ENCODE measurements at regions not wholly inside any gene's neighbourhood (a gene's known extent, or its start where the extent isn't known, plus 50 kb on each side); places are given as distances from the start of the nearest gene placed in this dataset.
A peak's percentile ranks its signal among the peaks of the same experiment; 100 is the strongest.

GRCh38 chr2:236688563-236689392 lies 119.2 kb downstream of the ACKR3 start:
- no peaks in the 10 kb centered on the region for H3K27me3 Mint-ChIP-seq (ENCODE audit: unreplicated experiment)
- no peaks in the 10 kb centered on the region for H3K9me3 Mint-ChIP-seq (ENCODE audit: unreplicated experiment)
- no peak overlapping the region for H3K27ac Mint-ChIP-seq (ENCODE audit: unreplicated experiment)
- no peak overlapping the region for H3K4me3 Mint-ChIP-seq (ENCODE audit: unreplicated experiment)
- H3K4me1 Mint-ChIP-seq (ENCODE audit: unreplicated experiment), result peaks cover 43% of the 10 kb centered on the region
- no peaks in the 10 kb centered on the region for H3K36me3 Mint-ChIP-seq (ENCODE audit: unreplicated experiment)
- no peak for TF ChIP-seq CTCF (IDR thresholded peaks at IDR 0.05)
- no peak for DNase-seq (ENCODE audit: extremely low spot score, unreplicated experiment)

- Mint-ChIP-seq H3K27me3 (ENCODE audit: unreplicated experiment) (no peaks in the 10 kb centered on the region), H3K27ac (ENCODE audit: unreplicated experiment) (no peak overlapping the region), H3K36me3 (ENCODE audit: unreplicated experiment) (no peaks in the 10 kb centered on the region), H3K9me3 (ENCODE audit: unreplicated experiment) (no peaks in the 10 kb centered on the region), H3K4me1 (ENCODE audit: unreplicated experiment) (peaks cover 47% of the 10 kb centered on the region), H3K4me3 (ENCODE audit: unreplicated experiment) (no peak overlapping the region)
- no peak for DNase-seq (ENCODE audit: extremely low spot score, unreplicated experiment)
- no peak for TF ChIP-seq CTCF (IDR thresholded peaks at IDR 0.05)
Measured at GRCh38 chr2:236689393-236689700, 119.7 kb downstream of the ACKR3 start.

- TF ChIP-seq CTCF (IDR thresholded peaks at IDR 0.05), result no peak
- H3K36me3 Mint-ChIP-seq (ENCODE audit: unreplicated experiment), result no peaks in the 10 kb centered on the region
Measured at GRCh38 chr2:236689981-236690380, 120.4 kb downstream of the ACKR3 start.

GRCh38 chr2:236690726-236691125 lies 121.1 kb downstream of the ACKR3 start:
- H3K27ac Mint-ChIP-seq (ENCODE audit: unreplicated experiment), result peak overlapping the region; percentile 17
- H3K4me3 Mint-ChIP-seq (ENCODE audit: unreplicated experiment), result no peak overlapping the region
- H3K9me3 Mint-ChIP-seq (ENCODE audit: unreplicated experiment), result no peaks in the 10 kb centered on the region
- no peak for DNase-seq (ENCODE audit: extremely low spot score, unreplicated experiment)
- H3K27me3 Mint-ChIP-seq (ENCODE audit: unreplicated experiment), result no peaks in the 10 kb centered on the region
- H3K36me3 Mint-ChIP-seq (ENCODE audit: unreplicated experiment), result no peaks in the 10 kb centered on the region
- H3K4me1 Mint-ChIP-seq (ENCODE audit: unreplicated experiment), result peaks cover 44% of the 10 kb centered on the region
- TF ChIP-seq CTCF (IDR thresholded peaks at IDR 0.05), result no peak

More at GRCh38 chr2:236689981-236690380, 120.4 kb downstream of the ACKR3 start:
- Mint-ChIP-seq H3K27me3 (ENCODE audit: unreplicated experiment) (no peaks in the 10 kb centered on the region), H3K4me1 (ENCODE audit: unreplicated experiment) (peaks cover 46% of the 10 kb centered on the region), H3K27ac (ENCODE audit: unreplicated experiment) (no peak overlapping the region), H3K9me3 (ENCODE audit: unreplicated experiment) (no peaks in the 10 kb centered on the region), H3K4me3 (ENCODE audit: unreplicated experiment) (no peak overlapping the region)
- DNase-seq (ENCODE audit: extremely low spot score, unreplicated experiment), result no peak

GRCh38 chr2:236691799-236692167 lies 122.2 kb downstream of the ACKR3 start:
- DNase-seq (ENCODE audit: extremely low spot score, unreplicated experiment), result no peak
- no peak for TF ChIP-seq CTCF (IDR thresholded peaks at IDR 0.05)
- peaks cover 39% of the 10 kb centered on the region for H3K4me1 Mint-ChIP-seq (ENCODE audit: unreplicated experiment)
- no peak overlapping the region for H3K27ac Mint-ChIP-seq (ENCODE audit: unreplicated experiment)
- H3K36me3 Mint-ChIP-seq (ENCODE audit: unreplicated experiment), result no peaks in the 10 kb centered on the region
- H3K9me3 Mint-ChIP-seq (ENCODE audit: unreplicated experiment), result no peaks in the 10 kb centered on the region
- H3K4me3 Mint-ChIP-seq (ENCODE audit: unreplicated experiment), result no peak overlapping the region
- H3K27me3 Mint-ChIP-seq (ENCODE audit: unreplicated experiment), result peaks cover 10% of the 10 kb centered on the region

All from osteocyte (in vitro differentiated cells).